ENCODE measurements at regions not wholly inside any gene's neighbourhood (a gene's known extent, or its start where the extent isn't known, plus 50 kb on each side); places are given as distances from the start of the nearest gene placed in this dataset.

- DNase-seq: no peak
- intact Hi-C loops (cut with DNase I): no loop called here
- Histone ChIP-seq H3K4me3 (no peak overlapping the region), H3K4me1 (no peaks in the 10 kb centered on the region), H3K27ac (no peak overlapping the region), H3K27me3 (no peaks in the 10 kb centered on the region), H3K36me3 (no peaks in the 10 kb centered on the region), H3K9me3 (peaks cover 0 to 34% (median 0%) of the 10 kb centered on the region in 11 donors)
- no peak for ATAC-seq
- no peak for TF ChIP-seq CTCF (IDR thresholded peaks at IDR 0.05)
- 94 to 95% methylated on average over 2 of the region's 2 CpGs for WGBS, 2 donors
Measured at GRCh38 chr3:700514-700913, 392.3 kb upstream of the CNTN6 start.

- no peak for TF ChIP-seq CTCF (IDR thresholded peaks at IDR 0.05)
- WGBS, 2 donors: 36 to 40% methylated on average over 2 of the region's 2 CpGs
- DNase-seq (no peak), ATAC-seq (no peak)
- H3K9me3 ChIP-seq: peaks cover 0 to 22% (median 0%) of the 10 kb centered on the region in 11 donors
- no peak overlapping the region for H3K27ac ChIP-seq
- H3K4me3 ChIP-seq: no peak overlapping the region
- H3K36me3 ChIP-seq: no peaks in the 10 kb centered on the region
- no peaks in the 10 kb centered on the region for H3K4me1 ChIP-seq
- no peaks in the 10 kb centered on the region for H3K27me3 ChIP-seq
- intact Hi-C loops (cut with DNase I): no loop called here
Measured at GRCh38 chr3:707041-707440, 385.8 kb upstream of the CNTN6 start.

GRCh38 chr3:713006-713621 lies 379.7 kb upstream of the CNTN6 start:
- Histone ChIP-seq H3K4me1 (no peaks in the 10 kb centered on the region), H3K9me3 (peaks cover 0 to 32% (median 0%) of the 10 kb centered on the region in 11 donors), H3K4me3 (no peak overlapping the region), H3K36me3 (no peaks in the 10 kb centered on the region), H3K27ac (no peak overlapping the region), H3K27me3 (no peaks in the 10 kb centered on the region)
- intact Hi-C loops (cut with DNase I): no loop called here
- WGBS, 2 donors: 54 to 67% methylated on average over 5 of the region's 5 CpGs
- ATAC-seq (no peak), DNase-seq (no peak)
- no peak for TF ChIP-seq CTCF (IDR thresholded peaks at IDR 0.05)

DNA sequence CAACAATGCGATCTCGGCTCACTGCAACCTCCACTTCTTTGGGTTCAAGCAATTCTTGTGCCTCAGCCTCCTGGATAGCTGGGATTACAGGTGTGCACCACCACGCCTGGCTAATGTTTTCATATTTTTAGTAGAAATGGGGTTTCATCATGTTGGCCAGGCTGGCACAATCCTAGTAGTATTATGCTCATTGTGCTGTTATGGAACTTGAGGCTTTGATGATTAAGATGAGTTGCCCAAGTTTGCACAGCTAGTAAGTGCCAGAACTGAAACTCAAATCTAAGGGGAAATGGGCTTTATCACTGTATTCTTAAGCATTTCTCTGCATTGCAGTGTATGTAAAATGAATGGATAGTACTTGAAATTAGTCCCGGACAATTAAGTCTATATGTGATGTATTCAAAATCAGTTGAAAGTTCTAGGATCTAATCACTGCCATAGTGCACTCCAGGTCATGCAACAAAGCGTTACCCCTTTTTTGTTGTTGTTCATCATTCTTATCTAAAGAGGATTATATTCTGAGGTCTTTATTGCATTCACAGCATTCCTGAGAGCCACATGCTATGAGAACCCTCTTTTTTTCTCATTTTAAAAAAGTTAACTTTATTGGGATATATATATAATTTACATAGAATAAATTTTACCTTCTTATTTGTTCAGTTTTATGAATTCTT lies 378.7 kb upstream of the CNTN6 start:
- no peaks in the 10 kb centered on the region for H3K36me3 ChIP-seq
- 81 to 84% methylated on average over 5 of the region's 5 CpGs for WGBS, 2 donors
- no peaks in the 10 kb centered on the region for H3K4me1 ChIP-seq
- DNase-seq (no peak), ATAC-seq (no peak)
- peaks cover 0 to 37% (median 4%) of the 10 kb centered on the region in 11 donors for H3K9me3 ChIP-seq
- intact Hi-C loops (cut with DNase I): no loop called here
- H3K4me3 ChIP-seq: no peak overlapping the region
- H3K27ac ChIP-seq: no peak overlapping the region
- H3K27me3 ChIP-seq: no peaks in the 10 kb centered on the region
- TF ChIP-seq CTCF (IDR thresholded peaks at IDR 0.05): no peak
